Astrocyte of the hippocampus (primary cell): ENCODE measurements at regions not wholly inside any gene's neighbourhood (a gene's known extent, or its start where the extent isn't known, plus 50 kb on each side); places are given as distances from the start of the nearest gene placed in this dataset.

Experiments
- DNase-seq: peaks from one replicate; pipeline ENCODE4 v3.0.0; 2011; ENCODE audit warnings: low read depth, low spot score

DNA sequence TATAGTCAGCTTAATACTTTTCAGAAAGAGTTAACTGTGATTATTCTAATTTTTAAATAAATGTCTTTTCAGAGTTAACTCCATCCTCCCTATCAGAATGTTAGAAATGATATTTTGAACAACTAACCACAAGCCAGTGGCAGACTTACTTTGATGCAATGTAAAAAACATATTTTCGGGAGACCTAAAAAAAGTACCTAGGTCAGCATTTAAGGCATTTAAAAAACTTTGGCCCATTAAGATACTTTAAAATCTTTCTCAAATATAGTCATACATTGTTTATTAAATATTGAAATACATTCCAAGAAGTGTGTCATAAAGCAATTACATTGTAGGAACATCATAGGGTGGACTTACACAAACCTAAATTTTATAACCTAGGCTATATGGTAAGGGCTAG, 426.1 kb downstream of the PABPC4L start:
- no peak for DNase-seq

GRCh38 chr4:133759428-133759827, 442.2 kb downstream of the PABPC4L start:
- DNase-seq = peak; percentile 2

DNA sequence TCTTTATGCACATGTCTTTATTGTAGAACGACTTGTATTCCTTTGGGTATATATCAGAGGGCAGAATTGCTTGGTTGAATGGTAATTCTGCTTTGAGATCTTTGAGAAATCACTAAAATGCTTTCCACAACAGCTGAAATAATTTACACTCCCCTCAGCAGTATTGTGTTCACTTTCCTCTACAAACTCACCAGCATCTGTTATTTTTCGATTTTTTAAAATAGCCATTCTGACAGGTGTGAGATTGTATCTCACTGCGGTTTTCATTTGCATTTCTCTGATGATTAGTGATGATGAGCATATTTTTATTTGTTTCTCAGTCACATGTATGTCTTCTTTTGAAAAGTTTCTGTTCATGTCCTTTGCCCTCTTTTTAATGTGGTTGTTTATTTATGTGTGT, 459.8 kb downstream of the PABPC4L start:
- no peak for DNase-seq

GRCh38 chr4:133720001-133720400, 481.6 kb downstream of the PABPC4L start:
- DNase-seq = no peak

- no peak for DNase-seq
Measured at GRCh38 chr4:133719098-133719497, 482.5 kb downstream of the PABPC4L start.

DNA sequence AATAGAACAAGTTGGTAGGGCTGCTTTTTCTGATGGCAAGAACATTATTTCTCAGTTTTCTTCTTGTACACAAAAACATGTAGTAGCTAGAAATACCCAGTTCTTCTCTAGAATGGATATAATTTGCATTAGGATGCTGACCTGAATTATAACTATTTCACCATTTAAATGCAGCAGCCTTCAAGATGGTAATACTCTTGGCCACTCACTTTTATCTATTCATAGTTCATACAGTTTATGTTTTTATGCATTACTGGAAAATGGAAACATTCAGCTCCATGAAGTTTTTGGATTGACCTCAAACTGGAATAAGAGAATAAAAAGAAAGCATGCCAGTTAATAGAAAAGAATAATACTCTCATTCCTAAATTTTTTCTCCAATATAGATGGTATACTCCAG, 487.4 kb downstream of the PABPC4L start:
- DNase-seq = no peak

DNA sequence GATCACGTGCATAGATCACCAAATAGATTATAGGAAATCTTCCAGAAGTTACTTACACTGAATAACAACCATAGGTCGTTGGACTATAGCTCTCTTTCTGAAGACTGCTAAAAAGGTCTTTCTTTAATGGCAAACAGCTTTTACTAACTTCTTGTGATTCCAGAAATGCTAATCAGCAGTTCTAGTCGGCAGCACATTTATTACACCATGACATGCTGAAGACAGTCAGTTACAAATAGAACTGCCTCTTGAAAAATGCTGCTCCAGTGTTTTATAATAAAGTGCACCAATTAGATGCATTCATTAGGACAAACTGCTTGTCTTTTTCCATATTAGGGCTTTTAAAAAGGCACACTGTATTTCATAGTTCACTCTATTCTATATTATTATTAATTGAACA, 488.2 kb downstream of the PABPC4L start:
- peak; percentile 1 for DNase-seq

DNA sequence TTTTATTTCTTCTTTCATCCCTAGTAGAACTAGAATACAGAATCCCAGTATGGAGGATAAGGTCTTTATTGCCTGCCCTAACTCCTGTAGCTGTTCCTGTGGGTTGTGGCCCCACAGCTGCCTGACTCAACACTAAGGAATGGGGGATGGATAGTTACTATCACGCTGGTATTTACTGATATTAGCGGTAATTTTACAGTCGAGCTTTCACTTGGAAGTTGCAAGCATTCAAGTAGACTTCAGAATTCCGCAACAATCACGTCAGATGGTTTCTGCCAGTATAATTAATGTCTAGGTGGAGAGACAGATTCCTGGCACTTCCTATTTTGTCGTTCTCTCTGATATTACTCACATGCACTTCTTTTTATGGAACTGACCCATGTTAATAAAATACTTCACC, 489.8 kb downstream of the PABPC4L start:
- no peak for DNase-seq

GRCh38 chr4:133694416-133694815, 507.2 kb downstream of the PABPC4L start:
- DNase-seq = peak; percentile 60

DNA sequence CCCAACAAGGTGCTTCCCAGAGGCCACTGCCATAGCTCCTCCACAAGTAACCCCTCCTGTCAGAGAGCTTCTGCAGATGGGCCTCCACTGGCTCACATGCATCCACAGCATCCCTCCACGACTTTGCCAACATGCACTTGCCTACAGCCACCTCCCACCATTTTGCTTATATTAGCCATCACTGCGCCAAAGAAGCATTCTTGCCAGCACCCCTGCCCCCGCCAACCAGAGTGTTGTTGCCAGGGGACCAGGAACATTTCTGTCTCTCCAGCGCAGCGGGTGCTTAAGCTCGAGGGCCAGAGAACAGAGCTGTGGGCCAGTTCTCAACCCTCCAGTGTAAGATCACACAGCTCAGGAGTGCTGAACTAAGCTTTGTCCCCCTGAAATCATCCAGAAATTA, 517.6 kb downstream of the PABPC4L start:
- DNase-seq = no peak

- no peak for DNase-seq
Measured at GRCh38 chr4:133668061-133668851, 519.2 kb downstream of the PCDH10 start.

DNA sequence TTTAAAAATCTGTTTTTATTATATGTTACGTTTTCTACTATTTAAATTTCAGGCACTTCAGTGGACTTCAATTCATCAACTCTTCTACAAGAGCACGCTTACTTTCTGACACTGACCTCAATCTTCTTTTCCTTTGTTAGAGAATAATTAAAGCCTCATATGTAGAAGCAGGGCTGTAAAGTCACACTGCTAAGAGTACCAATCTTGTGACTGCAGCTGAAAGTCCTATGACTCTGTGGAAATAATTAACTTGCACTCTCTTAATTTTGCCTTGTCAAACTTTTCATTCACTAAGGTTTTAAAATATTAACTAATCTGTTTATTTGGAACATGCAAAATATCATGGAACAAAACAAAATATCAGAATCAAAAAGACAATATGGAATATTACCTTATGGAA, 498.1 kb downstream of the PCDH10 start:
- no peak for DNase-seq

DNA sequence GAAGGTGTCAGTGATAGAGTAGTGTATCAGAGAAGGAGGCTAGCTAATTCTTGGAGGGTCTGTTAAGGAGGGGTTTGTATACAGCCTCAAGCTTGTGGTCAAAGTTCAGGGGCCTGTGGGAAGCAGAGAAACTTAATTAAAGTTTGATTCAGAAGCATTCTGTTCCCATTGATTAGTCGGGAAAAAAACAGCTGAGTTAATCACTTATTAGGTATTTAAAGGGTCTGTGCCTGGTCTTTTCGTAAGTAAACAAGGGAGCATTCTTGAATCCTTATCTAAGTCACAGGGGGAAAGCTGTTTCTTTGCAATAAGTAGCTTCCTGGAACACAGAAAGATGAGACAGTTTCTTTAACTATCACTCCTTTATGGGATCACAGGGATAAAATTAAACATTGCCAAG, 492.1 kb downstream of the PCDH10 start:
- no peak for DNase-seq

DNA sequence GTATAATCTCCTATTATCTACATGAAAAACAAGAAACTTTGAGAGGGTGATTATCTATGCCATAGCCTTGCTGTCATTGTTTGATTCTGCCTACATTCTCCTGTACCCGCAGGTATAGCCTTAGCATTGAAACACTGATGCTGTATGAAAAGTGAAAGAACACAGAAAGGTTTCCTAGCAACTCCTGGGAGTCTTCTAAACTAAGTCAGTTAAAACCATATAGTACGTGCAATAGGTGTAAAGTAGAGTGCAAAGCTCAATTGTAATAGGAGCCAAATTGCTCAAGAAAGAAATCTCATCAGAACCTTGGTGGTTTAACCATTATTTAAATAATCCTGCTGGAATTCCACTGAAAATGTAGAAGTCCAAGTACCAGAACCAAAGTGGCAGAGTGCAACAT, 489.7 kb downstream of the PCDH10 start:
- no peak for DNase-seq

- no peak for DNase-seq
Measured at GRCh38 chr4:133637161-133637560, 488.1 kb downstream of the PCDH10 start.

- no peak for DNase-seq
Measured at GRCh38 chr4:133624744-133625143, 475.6 kb downstream of the PCDH10 start.

DNA sequence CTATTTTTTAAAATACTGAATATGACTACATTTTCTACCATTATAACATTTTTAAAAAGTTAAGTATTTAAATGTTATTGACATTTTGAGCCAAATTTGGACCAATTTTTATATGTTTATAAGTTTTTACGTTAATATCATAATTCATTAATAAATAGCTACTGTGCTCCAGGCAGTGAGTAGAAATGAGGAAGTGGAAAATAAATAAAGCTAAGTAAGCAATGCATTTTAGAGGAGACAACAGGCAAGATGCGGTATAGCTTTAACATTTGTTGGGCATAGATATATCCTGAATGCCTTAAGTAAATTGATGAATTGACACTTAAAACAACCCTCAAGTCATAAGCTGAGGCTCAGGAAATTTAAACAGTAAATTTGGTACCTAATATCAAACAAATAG, 474.8 kb downstream of the PCDH10 start:
- no peak for DNase-seq

DNA sequence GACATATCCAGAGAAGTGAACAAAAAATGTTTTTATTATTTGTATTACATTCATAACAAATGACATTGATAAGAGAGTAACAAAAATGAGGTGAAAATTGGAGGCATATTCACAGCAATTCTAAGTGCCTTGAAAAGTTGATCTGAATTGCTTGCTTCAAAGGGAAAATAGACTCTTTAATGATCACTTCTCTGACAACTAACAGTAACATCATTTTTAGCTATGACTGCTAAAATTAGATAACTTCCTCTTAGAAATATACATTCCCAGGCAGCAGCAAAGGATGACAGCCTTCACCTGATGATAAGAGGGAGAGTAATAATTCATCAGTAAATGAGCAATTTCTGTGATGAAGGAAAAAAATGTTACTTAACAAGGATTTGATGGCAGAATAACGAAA, 472.5 kb downstream of the PCDH10 start:
- no peak for DNase-seq

DNA sequence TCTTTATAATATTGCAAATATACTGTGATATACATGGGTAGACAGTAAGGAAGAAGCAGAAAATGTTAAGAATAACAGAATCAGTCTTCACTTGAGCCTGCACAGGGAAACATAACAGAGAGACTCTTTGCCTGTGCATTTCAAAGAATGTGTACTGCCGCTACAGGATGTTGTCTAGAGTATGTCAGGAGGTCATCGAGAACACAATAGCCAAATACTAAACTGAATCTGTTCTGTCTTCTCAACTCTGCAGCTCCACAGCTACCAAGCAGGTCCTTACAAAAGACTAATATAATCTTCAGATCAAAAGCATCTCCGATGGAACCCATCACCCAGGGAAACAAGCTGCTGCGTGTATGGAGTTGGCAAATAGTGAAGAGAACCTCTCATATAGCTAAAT, 471.5 kb downstream of the PCDH10 start:
- DNase-seq = no peak

GRCh38 chr4:133618963-133619362, 469.9 kb downstream of the PCDH10 start:
- no peak for DNase-seq

GRCh38 chr4:133600008-133600407, 450.9 kb downstream of the PCDH10 start:
- DNase-seq = no peak

DNA sequence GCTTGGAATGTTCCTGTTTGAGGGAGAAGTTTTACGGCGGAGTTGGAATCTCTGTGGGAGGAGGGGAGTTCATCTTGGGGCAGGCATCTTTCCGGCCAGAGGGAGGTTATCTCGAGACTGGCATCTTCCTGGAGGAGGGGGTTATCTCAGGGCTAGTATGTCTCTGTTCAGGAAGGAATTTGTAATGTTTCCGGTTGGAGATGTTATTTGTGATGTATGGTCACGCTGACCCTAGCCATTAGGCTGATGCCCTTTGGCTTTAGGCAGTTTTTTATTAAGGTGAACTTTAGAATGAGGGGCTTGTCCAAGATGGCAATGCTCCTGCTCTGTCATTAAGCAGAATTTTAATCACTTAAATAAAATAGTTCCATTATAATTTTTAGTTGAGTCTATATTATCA, 449.7 kb downstream of the PCDH10 start:
- no peak for DNase-seq

DNA sequence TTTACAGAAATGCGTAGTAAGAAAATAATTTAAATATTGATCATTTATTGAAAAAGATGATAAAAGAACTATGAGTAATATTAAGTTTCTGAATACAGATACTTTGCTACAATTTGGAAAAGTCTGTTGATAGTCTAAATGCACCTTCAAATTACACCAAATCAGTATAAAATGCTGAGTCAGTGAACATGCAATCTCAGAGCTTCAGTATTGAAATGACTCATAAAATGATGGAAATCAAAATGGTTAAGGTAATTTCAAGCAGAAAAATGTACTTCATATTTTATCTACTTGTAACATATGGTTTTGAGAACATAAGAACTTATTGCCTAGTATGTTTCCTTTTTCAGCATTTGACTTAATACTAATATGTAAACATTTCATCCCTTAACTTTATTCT, 448.2 kb downstream of the PCDH10 start:
- no peak for DNase-seq

DNA sequence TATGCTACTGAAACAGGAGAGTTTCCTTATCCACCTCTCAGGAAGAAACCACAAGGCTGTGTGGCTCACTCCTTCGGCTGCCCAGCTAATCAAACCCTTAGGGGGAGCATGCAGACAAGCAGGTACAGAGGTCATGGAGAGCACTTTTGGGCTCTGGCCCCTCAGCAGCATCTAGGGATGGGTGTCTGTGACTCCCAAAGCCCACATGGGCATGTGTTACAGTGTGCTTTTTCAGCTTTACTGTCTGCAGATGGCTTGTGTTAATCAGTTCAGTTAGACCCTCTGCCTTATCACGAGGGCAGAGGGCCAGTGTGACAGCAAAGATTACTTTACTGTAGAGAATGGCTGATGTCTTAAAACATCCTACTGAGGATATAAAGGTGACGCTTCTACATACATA, 447.4 kb downstream of the PCDH10 start:
- no peak for DNase-seq
